ENCODE measurements at regions not wholly inside any gene's neighbourhood (a gene's known extent, or its start where the extent isn't known, plus 50 kb on each side); places are given as distances from the start of the nearest gene placed in this dataset.

DNA sequence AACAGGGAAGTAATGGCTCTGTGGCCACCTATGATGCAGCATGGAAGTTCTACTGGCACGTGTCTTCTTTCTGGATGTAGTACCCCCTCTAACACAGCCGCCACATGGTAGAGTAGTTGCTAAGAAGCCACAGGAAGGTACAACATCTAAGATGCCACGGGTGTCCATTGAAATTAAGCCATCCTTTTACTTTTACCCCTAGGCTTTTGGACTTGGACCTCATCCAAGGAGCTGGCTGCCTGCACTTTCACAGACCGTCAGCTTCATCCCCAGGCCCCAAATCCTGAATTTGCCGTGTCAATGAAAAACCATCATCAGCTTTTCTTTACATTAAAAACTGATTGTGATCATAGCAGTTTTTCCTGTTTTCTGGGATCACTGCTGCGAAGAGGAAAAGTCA is 102.4 kb downstream of the RPL27A start:
- TF ChIP-seq POLR2AphosphoS5 (IDR thresholded peaks at IDR 0.05; ENCODE audit: low read depth, low read length) (no peak), FOXP2 (optimal IDR thresholded peaks at IDR 0.05; ENCODE audit: borderline replicate concordance, extremely low read depth, extremely low read length, insufficient read depth) (no peak), SIN3A (IDR thresholded peaks at IDR 0.05; ENCODE audit: borderline replicate concordance, insufficient read depth, low read length) (no peak), TAF1 (IDR thresholded peaks at IDR 0.05; ENCODE audit: borderline replicate concordance, insufficient read depth, low read length) (no peak)
- TF ChIP-seq, protein P1, sequence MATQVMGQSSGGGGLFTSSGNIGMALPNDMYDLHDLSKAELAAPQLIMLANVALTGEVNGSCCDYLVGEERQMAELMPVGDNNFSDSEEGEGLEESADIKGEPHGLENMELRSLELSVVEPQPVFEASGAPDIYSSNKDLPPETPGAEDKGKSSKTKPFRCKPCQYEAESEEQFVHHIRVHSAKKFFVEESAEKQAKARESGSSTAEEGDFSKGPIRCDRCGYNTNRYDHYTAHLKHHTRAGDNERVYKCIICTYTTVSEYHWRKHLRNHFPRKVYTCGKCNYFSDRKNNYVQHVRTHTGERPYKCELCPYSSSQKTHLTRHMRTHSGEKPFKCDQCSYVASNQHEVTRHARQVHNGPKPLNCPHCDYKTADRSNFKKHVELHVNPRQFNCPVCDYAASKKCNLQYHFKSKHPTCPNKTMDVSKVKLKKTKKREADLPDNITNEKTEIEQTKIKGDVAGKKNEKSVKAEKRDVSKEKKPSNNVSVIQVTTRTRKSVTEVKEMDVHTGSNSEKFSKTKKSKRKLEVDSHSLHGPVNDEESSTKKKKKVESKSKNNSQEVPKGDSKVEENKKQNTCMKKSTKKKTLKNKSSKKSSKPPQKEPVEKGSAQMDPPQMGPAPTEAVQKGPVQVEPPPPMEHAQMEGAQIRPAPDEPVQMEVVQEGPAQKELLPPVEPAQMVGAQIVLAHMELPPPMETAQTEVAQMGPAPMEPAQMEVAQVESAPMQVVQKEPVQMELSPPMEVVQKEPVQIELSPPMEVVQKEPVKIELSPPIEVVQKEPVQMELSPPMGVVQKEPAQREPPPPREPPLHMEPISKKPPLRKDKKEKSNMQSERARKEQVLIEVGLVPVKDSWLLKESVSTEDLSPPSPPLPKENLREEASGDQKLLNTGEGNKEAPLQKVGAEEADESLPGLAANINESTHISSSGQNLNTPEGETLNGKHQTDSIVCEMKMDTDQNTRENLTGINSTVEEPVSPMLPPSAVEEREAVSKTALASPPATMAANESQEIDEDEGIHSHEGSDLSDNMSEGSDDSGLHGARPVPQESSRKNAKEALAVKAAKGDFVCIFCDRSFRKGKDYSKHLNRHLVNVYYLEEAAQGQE (IDR thresholded peaks at IDR 0.05; ENCODE audit: insufficient read depth in 1 of 2, low read depth in 2 of 2, low read length in 2 of 2): no peak

DNA sequence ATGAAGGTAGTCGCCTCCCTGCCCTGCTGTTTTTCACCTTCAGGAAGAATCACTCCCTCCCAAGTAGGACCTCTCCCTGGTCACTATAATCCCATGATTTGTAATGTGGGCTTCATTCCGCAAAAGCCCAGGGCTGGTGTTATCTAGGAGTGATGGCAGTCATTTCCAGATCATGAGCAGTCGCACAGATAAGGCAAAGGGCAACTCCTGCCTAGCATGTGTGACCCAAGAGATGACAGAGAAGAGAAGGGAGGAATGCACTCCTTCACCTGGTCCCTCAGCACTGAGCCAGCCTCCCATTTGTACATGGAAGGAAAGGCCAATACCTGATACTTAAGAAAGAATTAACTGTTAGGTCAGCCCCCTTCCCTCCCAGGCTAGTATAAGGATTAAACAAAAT is 102.9 kb downstream of the RPL27A start:
- no peak for TF ChIP-seq TAF1 (IDR thresholded peaks at IDR 0.05; ENCODE audit: borderline replicate concordance, insufficient read depth, low read length)
- TF ChIP-seq, protein P1 (IDR thresholded peaks at IDR 0.05; ENCODE audit: insufficient read depth in 1 of 2, low read depth in 2 of 2, low read length in 2 of 2): no peak

DNA sequence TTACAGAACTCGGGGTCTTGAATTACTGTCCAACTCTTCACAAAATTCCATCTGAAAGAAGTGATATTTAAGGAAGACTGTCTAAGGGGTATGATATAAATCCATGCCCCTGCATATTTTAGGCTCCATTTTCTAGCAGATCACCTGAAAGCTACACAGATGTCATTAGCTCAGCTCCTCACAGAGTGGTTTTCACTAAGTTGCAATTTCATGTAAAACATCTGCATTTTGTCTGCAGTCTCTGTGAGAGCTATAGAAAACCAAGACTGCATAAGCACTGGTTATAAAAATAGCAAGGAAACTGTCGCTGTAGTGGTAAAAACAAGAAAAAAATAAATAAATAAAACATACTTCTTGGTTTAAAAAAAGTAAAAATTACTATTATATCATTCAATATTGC is 103.4 kb downstream of the RPL27A start:
- TF ChIP-seq TAF1 (IDR thresholded peaks at IDR 0.05; ENCODE audit: borderline replicate concordance, insufficient read depth, low read length): no peak
- no peak for TF ChIP-seq POLR2AphosphoS5 (IDR thresholded peaks at IDR 0.05; ENCODE audit: low read depth, low read length)
- no peak for TF ChIP-seq SIN3A (IDR thresholded peaks at IDR 0.05; ENCODE audit: borderline replicate concordance, insufficient read depth, low read length)
- TF ChIP-seq FOXP2 (optimal IDR thresholded peaks at IDR 0.05; ENCODE audit: borderline replicate concordance, extremely low read depth, extremely low read length, insufficient read depth): no peak
- TF ChIP-seq, protein P1 (IDR thresholded peaks at IDR 0.05; ENCODE audit: insufficient read depth in 1 of 2, low read depth in 2 of 2, low read length in 2 of 2): no peak

DNA sequence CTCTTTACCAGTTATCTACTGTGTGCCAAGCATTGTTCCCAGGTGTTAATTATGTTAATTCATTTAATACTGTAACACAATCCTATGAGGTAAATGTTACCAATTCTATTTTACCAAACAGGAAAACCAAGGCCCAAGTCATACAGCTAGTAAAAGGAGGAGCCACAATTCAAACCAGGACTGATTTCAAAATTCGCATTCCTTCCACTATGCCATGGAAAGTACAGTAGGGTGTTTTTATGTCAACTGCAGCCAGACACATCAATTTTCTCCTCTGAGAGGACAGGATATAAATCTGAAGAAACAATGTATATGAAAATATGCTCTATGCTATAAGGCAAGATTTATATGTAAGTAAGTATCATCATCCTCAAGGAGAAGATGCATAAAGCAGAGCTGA is 104.3 kb downstream of the RPL27A start:
- no peak for TF ChIP-seq FOXP2 (optimal IDR thresholded peaks at IDR 0.05; ENCODE audit: borderline replicate concordance, extremely low read depth, extremely low read length, insufficient read depth)
- TF ChIP-seq TAF1 (IDR thresholded peaks at IDR 0.05; ENCODE audit: borderline replicate concordance, insufficient read depth, low read length): no peak
- no peak for TF ChIP-seq SIN3A (IDR thresholded peaks at IDR 0.05; ENCODE audit: borderline replicate concordance, insufficient read depth, low read length)
- TF ChIP-seq, protein P1 (IDR thresholded peaks at IDR 0.05; ENCODE audit: insufficient read depth in 1 of 2, low read depth in 2 of 2, low read length in 2 of 2): no peak
- no peak for TF ChIP-seq POLR2AphosphoS5 (IDR thresholded peaks at IDR 0.05; ENCODE audit: low read depth, low read length)

DNA sequence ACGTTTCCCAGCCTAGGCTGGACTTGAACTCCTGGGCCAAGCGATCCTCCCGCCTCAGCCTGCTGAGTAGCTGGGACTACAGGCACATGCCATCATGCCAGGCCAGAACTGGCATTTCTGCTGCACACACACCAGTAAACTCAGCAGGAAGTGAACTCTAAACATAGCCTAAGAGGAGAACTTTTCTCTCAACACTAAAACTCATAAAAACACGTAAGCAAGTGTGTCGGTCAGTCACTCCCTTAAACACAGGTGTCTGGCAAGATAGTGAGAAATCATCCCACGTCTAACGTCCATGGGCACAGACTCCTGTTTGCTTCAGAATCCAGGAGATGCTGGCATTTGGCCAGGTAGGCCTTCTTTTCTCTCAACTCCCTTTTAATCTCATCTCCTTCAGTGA is 104.8 kb downstream of the RPL27A start:
- no peak for TF ChIP-seq FOXP2 (optimal IDR thresholded peaks at IDR 0.05; ENCODE audit: borderline replicate concordance, extremely low read depth, extremely low read length, insufficient read depth)
- no peak for TF ChIP-seq TAF1 (IDR thresholded peaks at IDR 0.05; ENCODE audit: borderline replicate concordance, insufficient read depth, low read length)
- TF ChIP-seq, protein P1 (IDR thresholded peaks at IDR 0.05; ENCODE audit: insufficient read depth in 1 of 2, low read depth in 2 of 2, low read length in 2 of 2): no peak
- TF ChIP-seq SIN3A (IDR thresholded peaks at IDR 0.05; ENCODE audit: borderline replicate concordance, insufficient read depth, low read length): no peak
- no peak for TF ChIP-seq POLR2AphosphoS5 (IDR thresholded peaks at IDR 0.05; ENCODE audit: low read depth, low read length)
